ENCODE measurements at regions not wholly inside any gene's neighbourhood (a gene's known extent, or its start where the extent isn't known, plus 50 kb on each side); places are given as distances from the start of the nearest gene placed in this dataset.
A peak's percentile ranks its signal among the peaks of the same experiment; 100 is the strongest.

DNA sequence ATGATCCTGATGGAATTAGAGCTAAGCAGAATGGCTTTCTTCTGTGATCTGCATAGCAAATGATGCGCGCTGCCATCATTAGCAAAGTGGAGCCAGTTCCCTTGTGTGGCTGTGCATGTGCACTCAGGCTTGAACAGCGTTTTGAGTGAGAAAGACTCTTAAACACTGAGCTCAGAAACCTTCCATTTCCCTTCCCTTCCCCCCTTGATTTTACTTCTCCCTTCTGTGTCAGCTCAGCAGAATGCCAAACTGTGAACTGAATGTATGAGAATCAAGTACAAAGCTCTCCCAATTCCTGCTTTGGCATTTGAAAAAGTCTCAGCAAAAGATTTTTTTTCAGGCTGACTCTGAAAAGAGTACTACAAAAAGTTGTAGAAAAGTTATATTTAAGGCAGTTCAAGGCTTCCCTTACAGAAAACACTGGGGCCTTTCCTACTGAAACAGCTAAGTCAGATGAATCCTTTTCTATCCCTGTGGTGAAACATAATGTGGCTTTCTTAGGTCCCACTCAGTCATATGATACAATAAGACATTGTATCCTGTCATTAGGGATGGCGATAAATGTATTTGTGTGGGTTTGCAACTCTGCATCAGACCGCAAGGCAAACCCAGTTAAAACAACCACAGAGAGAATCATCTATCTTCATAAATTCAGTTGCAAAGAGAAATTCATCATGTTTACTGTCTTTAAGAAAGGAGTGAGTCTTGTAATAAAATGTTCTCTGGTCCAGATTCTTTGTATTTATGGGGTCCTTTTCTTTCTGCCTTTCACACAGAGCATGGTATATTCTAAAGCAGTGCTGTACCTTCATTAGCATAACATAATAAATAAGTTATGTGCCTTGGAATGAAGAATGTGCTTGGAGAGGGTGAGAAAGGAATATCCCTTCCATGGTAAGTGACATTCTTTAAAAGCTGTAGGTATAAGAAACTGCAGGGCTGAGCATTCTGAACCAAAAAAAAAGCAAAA lies 222.6 kb downstream of the CAAP1 start:
- no peak overlapping the region for H3K9ac ChIP-seq (replicated peaks in 1 of 4; ENCODE audit: extremely low read depth in 1 of 4, low read depth in 3 of 4, low read length in 3 of 4)
- TF ChIP-seq TAF7 (optimal IDR thresholded peaks at IDR 0.05; ENCODE audit: borderline replicate concordance, low read depth, low read length) (no peak), GABPA (IDR thresholded peaks at IDR 0.05; ENCODE audit: borderline replicate concordance, insufficient read depth, low read length) (no peak), CTBP2 (IDR thresholded peaks at IDR 0.05; ENCODE audit: borderline replicate concordance, insufficient read depth, insufficient read length, low read length) (no peak), HDAC2 (IDR thresholded peaks at IDR 0.05; ENCODE audit: borderline replicate concordance in 1 of 2, low read depth in 2 of 2, low read length in 2 of 2) (no peak), RFX5 (IDR thresholded peaks at IDR 0.05; ENCODE audit: borderline replicate concordance, low read depth, low read length) (no peak), ASH2L (IDR thresholded peaks at IDR 0.05; ENCODE audit: low read length) (no peak)
- TF ChIP-seq, protein P1, sequence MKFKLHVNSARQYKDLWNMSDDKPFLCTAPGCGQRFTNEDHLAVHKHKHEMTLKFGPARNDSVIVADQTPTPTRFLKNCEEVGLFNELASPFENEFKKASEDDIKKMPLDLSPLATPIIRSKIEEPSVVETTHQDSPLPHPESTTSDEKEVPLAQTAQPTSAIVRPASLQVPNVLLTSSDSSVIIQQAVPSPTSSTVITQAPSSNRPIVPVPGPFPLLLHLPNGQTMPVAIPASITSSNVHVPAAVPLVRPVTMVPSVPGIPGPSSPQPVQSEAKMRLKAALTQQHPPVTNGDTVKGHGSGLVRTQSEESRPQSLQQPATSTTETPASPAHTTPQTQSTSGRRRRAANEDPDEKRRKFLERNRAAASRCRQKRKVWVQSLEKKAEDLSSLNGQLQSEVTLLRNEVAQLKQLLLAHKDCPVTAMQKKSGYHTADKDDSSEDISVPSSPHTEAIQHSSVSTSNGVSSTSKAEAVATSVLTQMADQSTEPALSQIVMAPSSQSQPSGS (IDR thresholded peaks at IDR 0.05; ENCODE audit: low read length) = no peak
- TF ChIP-seq, protein P2, sequence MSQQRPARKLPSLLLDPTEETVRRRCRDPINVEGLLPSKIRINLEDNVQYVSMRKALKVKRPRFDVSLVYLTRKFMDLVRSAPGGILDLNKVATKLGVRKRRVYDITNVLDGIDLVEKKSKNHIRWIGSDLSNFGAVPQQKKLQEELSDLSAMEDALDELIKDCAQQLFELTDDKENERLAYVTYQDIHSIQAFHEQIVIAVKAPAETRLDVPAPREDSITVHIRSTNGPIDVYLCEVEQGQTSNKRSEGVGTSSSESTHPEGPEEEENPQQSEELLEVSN (IDR thresholded peaks at IDR 0.05) = no peak

More for the DNA sequence above, 222.6 kb downstream of the CAAP1 start:
- H3K23me2 ChIP-seq (ENCODE audit: low read depth, low read length) = no peaks in the 10 kb centered on the region
- CTCF ChIA-PET (ENCODE audit: partially characterized antibody) = interaction anchor here (0.8 to 1.6 kb wide), 4 partner anchors 13 to 97 kb away, joined by 3 to 5 read pairs (median 3); no protein-coding TSS in a partner anchor
- H3K4me3 ChIP-seq (ENCODE audit: extremely low read depth in 1 of 4, insufficient read depth in 2 of 4, low read depth in 3 of 4, low read length in 4 of 4) = no peak overlapping the region
- no peak overlapping the region for H3K56ac ChIP-seq (replicated peaks; ENCODE audit: insufficient read length, low read depth, low read length)
- H3K27ac ChIP-seq (ENCODE audit: low read depth, low read length) = no peak overlapping the region
- no peak overlapping the region for H3K4ac ChIP-seq (replicated peaks; ENCODE audit: insufficient read length, low read depth, low read length)
- H4K91ac ChIP-seq (replicated peaks; ENCODE audit: insufficient read length, low read length) = no peak overlapping the region
- H2BK12ac ChIP-seq (ENCODE audit: low read depth, low read length) = no peak overlapping the region; the same call in 1 of the 2 replicates
- H3K79me1 ChIP-seq (ENCODE audit: low read depth, low read length) = no peaks in the 10 kb centered on the region
- no peak overlapping the region for H4K5ac ChIP-seq (ENCODE audit: insufficient read length, low read depth, low read length)
- no peak overlapping the region for H3K23ac ChIP-seq (ENCODE audit: insufficient read length)
- no peaks in the 10 kb centered on the region for H4K20me1 ChIP-seq (replicated peaks in 1 of 2; ENCODE audit: control insufficient read depth in 1 of 2, insufficient read depth in 2 of 2, low read length in 2 of 2)
- no peak overlapping the region for H2BK120ac ChIP-seq (replicated peaks; ENCODE audit: low read depth, low read length)
- no peak overlapping the region for H2AK5ac ChIP-seq (ENCODE audit: low read depth, low read length)
- peak overlapping the region; percentile 66; the same call in 1 of the 2 replicates for H2AFZ ChIP-seq (ENCODE audit: low read length)
- H3K27me3 ChIP-seq (replicated peaks in 1 of 4; ENCODE audit: control insufficient read depth in 3 of 4, extremely low read depth in 1 of 4, insufficient read depth in 3 of 4, low read length in 3 of 4) = no peaks in the 10 kb centered on the region
- H4K8ac ChIP-seq (ENCODE audit: extremely low read depth, insufficient read depth, low read length) = no peak overlapping the region
- WGBS, 2 experiments (ENCODE audit: extremely low coverage in 1 of 2, insufficient coverage in 1 of 2, insufficient read length in 1 of 2, insufficient replicate concordance in 2 of 2, low coverage in 1 of 2, low lambda C conversion rate in 2 of 2, missing lambda C conversion rate in 1 of 2) = 91% methylated on average over 5 of the region's 5 CpGs; no CpG with 5 or more reads in 1 of the 2 experiments
- DNase-seq (ENCODE audit: low read depth in 1 of 2, low spot score in 2 of 2) (no peak), FAIRE-seq (no peak)
- no peaks in the 10 kb centered on the region for H3K36me3 ChIP-seq (ENCODE audit: control insufficient read depth in 2 of 4, insufficient read depth in 4 of 4, low read length in 3 of 4)
- no peaks in the 10 kb centered on the region for H3K9me3 ChIP-seq (ENCODE audit: insufficient read depth in 2 of 2, low read depth in 1 of 2, low read length in 1 of 2)
- POLR2A ChIA-PET (ENCODE audit: partially characterized antibody) = no interaction called here
- no peak overlapping the region for H2BK20ac ChIP-seq (ENCODE audit: low read length)
- peak overlapping the region; percentile 66; the same call in 1 of the 2 replicates for H2BK15ac ChIP-seq (ENCODE audit: low read length)
- no peak overlapping the region for H3K18ac ChIP-seq (ENCODE audit: extremely low read depth, low read length)
- H3K4me2 ChIP-seq (ENCODE audit: insufficient read depth in 1 of 2, low read depth in 2 of 2, low read length in 2 of 2) = no peak overlapping the region
- H3K4me1 ChIP-seq (replicated peaks in 1 of 4; ENCODE audit: control insufficient read depth in 3 of 4, insufficient read depth in 4 of 4, low read length in 3 of 4) = peaks cover 0 to 3% (median 0%) of the 10 kb centered on the region in 4 experiments; a peak in 1 of 7 replicates
- no peak overlapping the region for H2BK5ac ChIP-seq (ENCODE audit: low read depth, low read length)
- no peak overlapping the region for H3K14ac ChIP-seq (ENCODE audit: insufficient read length)
- H3K79me2 ChIP-seq (ENCODE audit: control insufficient read depth in 1 of 2, insufficient read depth in 2 of 2, low read length in 2 of 2) = no peaks in the 10 kb centered on the region
